Esophagus (tissue), 2 donors: ENCODE measurements at regions not wholly inside any gene's neighbourhood (a gene's known extent, or its start where the extent isn't known, plus 50 kb on each side); places are given as distances from the start of the nearest gene placed in this dataset.
"Not testable (repeated sequence)": the region's sequence is repeated elsewhere in the genome, so short reads cannot be mapped to it uniquely, and the experiment has no call there.

Experiments used
- H3K27ac ChIP-seq, 2 donors: one replicate each; pipeline ENCODE4 v1.5.1; 2013; ENCODE audit warnings: low read depth in 2 of 2, mild to moderate bottlenecking in 2 of 2, inconsistent platforms in 1 of 2, low read length in 1 of 2, moderate library complexity in 1 of 2
- H3K27me3 ChIP-seq, 2 donors: one replicate each; pipeline ENCODE4 v1.6.1; 2013; ENCODE audit warnings: low read length in 2 of 2, control low read depth in 1 of 2, mild to moderate bottlenecking in 1 of 2; ENCODE audit not compliant: insufficient read depth in 2 of 2, control insufficient read depth in 1 of 2
- H3K36me3 ChIP-seq, 2 donors: one replicate each; pipeline ENCODE4 v1.6.1; 2013; ENCODE audit warnings: low read length in 1 of 2; ENCODE audit not compliant: control insufficient read depth in 2 of 2, insufficient read depth in 2 of 2
- H3K4me1 ChIP-seq, 2 donors: one replicate each; pipeline ENCODE4 v1.6.1; 2013; ENCODE audit warnings: low read length in 1 of 2; ENCODE audit not compliant: control insufficient read depth in 2 of 2, insufficient read depth in 2 of 2
- H3K4me3 ChIP-seq, 2 donors: one replicate each; pipeline ENCODE4 v1.5.1; 2013; ENCODE audit warnings: low read length in 2 of 2, mild to moderate bottlenecking in 2 of 2, low read depth in 1 of 2, moderate library complexity in 1 of 2
- H3K9me3 ChIP-seq, 2 donors: one replicate each; pipeline ENCODE4 v1.6.1; 2013; ENCODE audit warnings: mild to moderate bottlenecking in 2 of 2, low read depth in 1 of 2, low read length in 1 of 2, moderate library complexity in 1 of 2; ENCODE audit not compliant: control insufficient read depth in 2 of 2, insufficient read depth in 1 of 2
- WGBS, 2 donors: extraction: QIAGEN DNeasy Blood & Tissue Kit; methylation state at CpG; one replicate each; pipeline ENCODE4 v1.1.7; 2013; 5-methylcytosine and 5-hydroxymethylcytosine counted together
- donor health status: healthy with polysubstance abuse.
- donor health status: Bipolar disorder and iron deficiency.

- H3K27me3 ChIP-seq, H3K4me1 ChIP-seq, H3K27ac ChIP-seq, H3K9me3 ChIP-seq, H3K36me3 ChIP-seq, H3K4me3 ChIP-seq: not testable (repeated sequence)
- 13 to 42% methylated on average over 1 of the region's 1 CpG for WGBS, 2 donors
Observed at GRCh38 chr6:84988766-84989165, 224.4 kb upstream of the TBX18 start.

- H3K4me3 ChIP-seq, H3K4me1 ChIP-seq, H3K36me3 ChIP-seq, H3K27me3 ChIP-seq, H3K27ac ChIP-seq, H3K9me3 ChIP-seq: not testable (repeated sequence)
- 87 to 93% methylated on average over 3 of the region's 3 CpGs for WGBS, 2 donors
Observed at GRCh38 chr6:84985490-84985889, 221.1 kb upstream of the TBX18 start.

GRCh38 chr6:84979541-84979940 lies 215.1 kb upstream of the TBX18 start:
- H3K27me3 ChIP-seq: no peaks in the 10 kb centered on the region
- H3K36me3 ChIP-seq: no peaks in the 10 kb centered on the region
- no peak overlapping the region for H3K4me3 ChIP-seq
- no peaks in the 10 kb centered on the region for H3K9me3 ChIP-seq
- H3K4me1 ChIP-seq: no peaks in the 10 kb centered on the region
- no peak overlapping the region for H3K27ac ChIP-seq
- 34 to 68% methylated on average over 1 of the region's 1 CpG for WGBS, 2 donors

- Histone ChIP-seq H3K4me3 (no peak overlapping the region), H3K27me3 (no peaks in the 10 kb centered on the region), H3K27ac (no peak overlapping the region), H3K36me3 (no peaks in the 10 kb centered on the region), H3K4me1 (no peaks in the 10 kb centered on the region), H3K9me3 (peaks cover 0 to 3% of the 10 kb centered on the region in 2 donors)
- 45 to 87% methylated on average over 1 of the region's 1 CpG for WGBS, 2 donors
Observed at GRCh38 chr6:84977363-84977705, 212.9 kb upstream of the TBX18 start.

- peaks cover 0 to 5% of the 10 kb centered on the region in 2 donors for H3K9me3 ChIP-seq
- no peak overlapping the region for H3K4me3 ChIP-seq
Observed at GRCh38 chr6:84976526-84977362, 212.3 kb upstream of the TBX18 start.

GRCh38 chr6:84975316-84975715 lies 210.9 kb upstream of the TBX18 start:
- H3K4me3 ChIP-seq: no peak overlapping the region
- H3K27ac ChIP-seq: no peak overlapping the region
- H3K9me3 ChIP-seq: peaks cover 0 to 5% of the 10 kb centered on the region in 2 donors
- H3K36me3 ChIP-seq: no peaks in the 10 kb centered on the region
- 86 to 87% methylated on average over 1 of the region's 1 CpG for WGBS, 2 donors
- no peaks in the 10 kb centered on the region for H3K27me3 ChIP-seq
- no peaks in the 10 kb centered on the region for H3K4me1 ChIP-seq

More at GRCh38 chr6:84976526-84977362, 212.3 kb upstream of the TBX18 start:
- no peak overlapping the region for H3K27ac ChIP-seq
- no peaks in the 10 kb centered on the region for H3K36me3 ChIP-seq
- H3K27me3 ChIP-seq: no peaks in the 10 kb centered on the region
- 36 to 44% methylated on average over 4 of the region's 4 CpGs for WGBS, 2 donors
- no peaks in the 10 kb centered on the region for H3K4me1 ChIP-seq

- H3K36me3 ChIP-seq: no peaks in the 10 kb centered on the region
- H3K27ac ChIP-seq: no peak overlapping the region
- H3K9me3 ChIP-seq: peaks cover 0 to 5% of the 10 kb centered on the region in 2 donors
- H3K4me1 ChIP-seq: no peaks in the 10 kb centered on the region
- H3K4me3 ChIP-seq: no peak overlapping the region
- no peaks in the 10 kb centered on the region for H3K27me3 ChIP-seq
- 87% methylated on average over 2 of the region's 2 CpGs for WGBS, 2 donors
Observed at GRCh38 chr6:84973606-84974005, 209.2 kb upstream of the TBX18 start.

- Histone ChIP-seq H3K4me1 (no peaks in the 10 kb centered on the region), H3K36me3 (no peaks in the 10 kb centered on the region), H3K27me3 (no peaks in the 10 kb centered on the region), H3K27ac (no peak overlapping the region), H3K9me3 (peaks cover 8 to 11% of the 10 kb centered on the region in 2 donors), H3K4me3 (no peak overlapping the region)
- WGBS, 2 donors: 80 to 94% methylated on average over 11 of the region's 11 CpGs
Observed at GRCh38 chr6:84967965-84968364, 203.6 kb upstream of the TBX18 start.

GRCh38 chr6:84967389-84967788 lies 203.0 kb upstream of the TBX18 start:
- Histone ChIP-seq H3K4me3 (no peak overlapping the region), H3K36me3 (no peaks in the 10 kb centered on the region), H3K9me3 (peaks cover 8 to 9% of the 10 kb centered on the region in 2 donors), H3K27me3 (no peaks in the 10 kb centered on the region), H3K4me1 (no peaks in the 10 kb centered on the region), H3K27ac (no peak overlapping the region)
- WGBS, 2 donors: 63 to 73% methylated on average over 7 of the region's 7 CpGs

GRCh38 chr6:84953111-84953755 lies 188.8 kb upstream of the TBX18 start:
- Histone ChIP-seq H3K27ac (no peak overlapping the region), H3K4me3 (no peak overlapping the region), H3K36me3 (no peaks in the 10 kb centered on the region), H3K4me1 (no peaks in the 10 kb centered on the region), H3K27me3 (no peaks in the 10 kb centered on the region), H3K9me3 (no peaks in the 10 kb centered on the region)
- WGBS, 2 donors: 36 to 39% methylated on average over 2 of the region's 2 CpGs
